ENCODE measurements at regions not wholly inside any gene's neighbourhood (a gene's known extent, or its start where the extent isn't known, plus 50 kb on each side); places are given as distances from the start of the nearest gene placed in this dataset.
"Not testable (repeated sequence)": the region's sequence is repeated elsewhere in the genome, so short reads cannot be mapped to it uniquely, and the experiment has no call there.

GRCh38 chr7:93704217-93704616 lies 129.7 kb upstream of the CALCR start:
- Histone ChIP-seq H3K36me3 (ENCODE audit: insufficient read depth, low read length) (no peaks in the 10 kb centered on the region), H3K9me3 (ENCODE audit: control insufficient read depth in 1 of 2, low read length in 2 of 2) (no peaks in the 10 kb centered on the region), H3K4me1 (ENCODE audit: insufficient read depth, low read length) (no peaks in the 10 kb centered on the region), H3K27me3 (ENCODE audit: insufficient read depth, low read length) (no peaks in the 10 kb centered on the region), H3K4me3 (ENCODE audit: low read length in 2 of 2) (no peak overlapping the region), H3K27ac (ENCODE audit: low read depth, low read length) (no peak overlapping the region)
- POLR2A ChIA-PET (ENCODE audit: partially characterized antibody): no interaction called here
- Mint-ChIP-seq H3K27ac (no peak overlapping the region), H3K9me3 (peaks cover 0 to 3% (median 0%) of the 10 kb centered on the region in 8 donors), H3K27me3 (no peaks in the 10 kb centered on the region), H3K36me3 (no peaks in the 10 kb centered on the region), H3K4me3 (no peak overlapping the region), H3K4me1 (no peaks in the 10 kb centered on the region)
- DNase-seq: no peak
- intact Hi-C loops (cut with micrococcal nuclease): no loop called here
- CTCF ChIA-PET (ENCODE audit: partially characterized antibody): no interaction called here

DNA sequence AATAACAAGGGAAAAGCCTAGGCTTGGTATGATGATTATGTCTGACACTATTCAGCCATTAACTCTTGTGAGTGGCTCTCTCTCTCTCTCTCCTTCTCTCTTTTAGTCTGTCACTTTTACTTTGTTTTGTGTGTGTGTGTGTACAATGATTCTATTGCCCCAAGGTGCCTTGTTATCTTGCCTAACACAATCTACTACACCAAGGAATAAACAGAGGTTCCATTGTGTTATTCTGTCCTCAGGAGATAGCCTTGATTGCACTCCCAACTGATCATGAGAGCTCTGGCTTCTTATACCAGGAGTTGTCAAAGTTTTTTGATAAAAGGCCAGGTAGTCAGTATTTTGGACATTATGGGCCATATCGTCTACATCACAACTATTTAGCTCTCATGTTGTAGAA lies 123.4 kb upstream of the CALCR start:
- no peaks in the 10 kb centered on the region for H3K9me3 ChIP-seq (ENCODE audit: control insufficient read depth in 1 of 2, low read length in 2 of 2)
- Mint-ChIP-seq H3K36me3 (no peaks in the 10 kb centered on the region), H3K27ac (no peak overlapping the region), H3K4me1 (no peaks in the 10 kb centered on the region), H3K27me3 (no peaks in the 10 kb centered on the region), H3K9me3 (peaks cover 0 to 1% (median 0%) of the 10 kb centered on the region in 8 donors), H3K4me3 (no peak overlapping the region)
- H3K4me3 ChIP-seq (ENCODE audit: low read length in 2 of 2): no peak overlapping the region
- DNase-seq: no peak
- H3K4me1 ChIP-seq (ENCODE audit: insufficient read depth, low read length): no peaks in the 10 kb centered on the region
- H3K36me3 ChIP-seq (ENCODE audit: insufficient read depth, low read length): no peaks in the 10 kb centered on the region
- intact Hi-C loops (cut with micrococcal nuclease): no loop called here
- no peak overlapping the region for H3K27ac ChIP-seq (ENCODE audit: low read depth, low read length)
- CTCF ChIA-PET (ENCODE audit: partially characterized antibody): no interaction called here
- H3K27me3 ChIP-seq (ENCODE audit: insufficient read depth, low read length): no peaks in the 10 kb centered on the region
- POLR2A ChIA-PET (ENCODE audit: partially characterized antibody): no interaction called here

DNA sequence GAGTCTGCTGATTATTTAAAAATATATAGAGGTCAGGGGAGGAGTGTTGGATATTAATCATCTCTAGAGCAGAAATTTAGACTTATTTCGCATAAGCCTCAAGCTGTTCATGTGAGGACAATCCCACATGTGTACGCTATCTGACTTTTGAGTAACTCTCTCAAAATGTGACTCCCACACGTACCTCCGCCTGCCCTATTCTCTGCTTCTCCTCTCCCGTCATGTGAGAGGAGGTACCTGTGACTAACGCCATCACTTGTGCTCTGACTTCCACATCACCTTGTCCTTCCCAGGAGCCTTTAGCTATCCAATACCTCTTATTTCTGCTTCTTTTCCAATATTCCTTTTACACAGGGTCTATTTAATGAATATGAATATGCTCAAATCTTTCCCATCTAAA lies 119.3 kb upstream of the CALCR start:
- Histone ChIP-seq H3K9me3 (ENCODE audit: control insufficient read depth in 1 of 2, low read length in 2 of 2) (no peaks in the 10 kb centered on the region), H3K4me3 (ENCODE audit: low read length in 2 of 2) (no peak overlapping the region), H3K27me3 (ENCODE audit: insufficient read depth, low read length) (no peaks in the 10 kb centered on the region), H3K27ac (ENCODE audit: low read depth, low read length) (no peak overlapping the region), H3K36me3 (ENCODE audit: insufficient read depth, low read length) (no peaks in the 10 kb centered on the region), H3K4me1 (ENCODE audit: insufficient read depth, low read length) (no peaks in the 10 kb centered on the region)
- no peak for DNase-seq
- no peaks in the 10 kb centered on the region for H3K36me3 Mint-ChIP-seq
- CTCF ChIA-PET (ENCODE audit: partially characterized antibody): no interaction called here
- no peaks in the 10 kb centered on the region for H3K27me3 Mint-ChIP-seq
- no peak overlapping the region for H3K27ac Mint-ChIP-seq
- H3K9me3 Mint-ChIP-seq: no peaks in the 10 kb centered on the region
- no peak overlapping the region for H3K4me3 Mint-ChIP-seq
- intact Hi-C loops (cut with micrococcal nuclease): no loop called here
- H3K4me1 Mint-ChIP-seq: no peaks in the 10 kb centered on the region
- POLR2A ChIA-PET (ENCODE audit: partially characterized antibody): no interaction called here

DNA sequence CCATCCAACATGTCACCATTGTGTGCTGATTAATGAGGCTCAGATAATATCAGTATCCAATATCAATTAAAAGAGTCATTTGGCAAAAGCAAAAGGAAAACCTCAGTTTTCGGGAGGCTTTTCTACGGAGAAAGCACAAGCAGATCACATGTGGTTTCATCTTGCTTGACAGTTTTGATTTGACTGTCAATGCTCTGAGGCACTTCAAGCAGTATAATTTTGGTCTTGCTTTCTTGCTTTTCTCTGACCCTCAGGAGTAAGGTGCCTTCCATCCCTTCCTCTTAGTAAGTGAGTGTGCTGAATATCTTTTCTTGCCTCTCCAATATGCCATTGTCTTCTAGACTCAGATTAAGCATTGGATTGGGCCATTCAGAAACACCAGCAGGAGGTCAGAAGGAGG lies 115.5 kb upstream of the CALCR start:
- Histone ChIP-seq H3K27me3 (ENCODE audit: insufficient read depth, low read length) (no peaks in the 10 kb centered on the region), H3K9me3 (ENCODE audit: control insufficient read depth in 1 of 2, low read length in 2 of 2) (no peaks in the 10 kb centered on the region), H3K36me3 (ENCODE audit: insufficient read depth, low read length) (no peaks in the 10 kb centered on the region), H3K4me1 (ENCODE audit: insufficient read depth, low read length) (no peaks in the 10 kb centered on the region), H3K4me3 (ENCODE audit: low read length in 2 of 2) (no peak overlapping the region), H3K27ac (ENCODE audit: low read depth, low read length) (no peak overlapping the region)
- DNase-seq: no peak
- Mint-ChIP-seq H3K4me3 (no peak overlapping the region), H3K4me1 (no peaks in the 10 kb centered on the region), H3K9me3 (no peaks in the 10 kb centered on the region), H3K27me3 (no peaks in the 10 kb centered on the region), H3K27ac (no peak overlapping the region), H3K36me3 (no peaks in the 10 kb centered on the region)
- intact Hi-C loops (cut with micrococcal nuclease): no loop called here
- POLR2A ChIA-PET (ENCODE audit: partially characterized antibody): no interaction called here
- CTCF ChIA-PET (ENCODE audit: partially characterized antibody): no interaction called here

DNA sequence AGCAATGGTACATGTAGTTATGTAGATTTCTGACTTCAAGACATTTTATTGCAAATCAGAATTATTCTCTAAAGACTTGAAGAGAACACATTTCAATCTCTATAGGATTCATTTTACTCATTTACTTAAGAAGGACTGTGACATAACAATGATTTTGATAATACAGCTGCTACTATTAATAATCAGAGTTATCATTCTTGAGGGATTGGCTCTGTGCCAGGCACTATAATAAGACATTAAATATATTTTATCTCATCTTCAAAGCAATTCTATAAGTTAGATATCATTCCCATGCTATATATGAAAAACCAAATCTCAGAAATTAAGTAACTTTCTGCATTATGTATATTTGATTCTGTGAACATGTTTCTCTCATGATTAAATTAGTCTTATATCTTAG lies 103.7 kb upstream of the CALCR start:
- CTCF ChIA-PET (ENCODE audit: partially characterized antibody): no interaction called here
- H3K27ac Mint-ChIP-seq: no peak overlapping the region

GRCh38 chr7:93663561-93664299 lies 89.2 kb upstream of the CALCR start:
- Mint-ChIP-seq H3K27ac (no peak overlapping the region), H3K27me3 (no peaks in the 10 kb centered on the region), H3K9me3 (peaks cover 0 to 6% (median 4%) of the 10 kb centered on the region in 8 donors), H3K4me1 (no peaks in the 10 kb centered on the region), H3K4me3 (no peak overlapping the region), H3K36me3 (no peaks in the 10 kb centered on the region)
- Histone ChIP-seq H3K27me3 (ENCODE audit: insufficient read depth, low read length) (no peaks in the 10 kb centered on the region), H3K4me3 (ENCODE audit: low read length in 2 of 2) (no peak overlapping the region), H3K4me1 (ENCODE audit: insufficient read depth, low read length) (no peaks in the 10 kb centered on the region), H3K9me3 (ENCODE audit: control insufficient read depth in 1 of 2, low read length in 2 of 2) (no peaks in the 10 kb centered on the region), H3K27ac (ENCODE audit: low read depth, low read length) (no peak overlapping the region), H3K36me3 (ENCODE audit: insufficient read depth, low read length) (no peaks in the 10 kb centered on the region)
- intact Hi-C loops (cut with micrococcal nuclease): no loop called here
- DNase-seq: no peak
- CTCF ChIA-PET (ENCODE audit: partially characterized antibody): no interaction called here
- POLR2A ChIA-PET (ENCODE audit: partially characterized antibody): no interaction called here

More for the DNA sequence above, 103.7 kb upstream of the CALCR start:
- Mint-ChIP-seq H3K4me1 (no peaks in the 10 kb centered on the region), H3K4me3 (no peak overlapping the region), H3K27me3 (no peaks in the 10 kb centered on the region), H3K9me3 (peaks cover 0 to 6% (median 0%) of the 10 kb centered on the region in 8 donors), H3K36me3 (no peaks in the 10 kb centered on the region)
- no peak for DNase-seq
- Histone ChIP-seq H3K36me3 (ENCODE audit: insufficient read depth, low read length) (no peaks in the 10 kb centered on the region), H3K27me3 (ENCODE audit: insufficient read depth, low read length) (no peaks in the 10 kb centered on the region), H3K27ac (ENCODE audit: low read depth, low read length) (no peak overlapping the region), H3K9me3 (ENCODE audit: control insufficient read depth in 1 of 2, low read length in 2 of 2) (no peaks in the 10 kb centered on the region), H3K4me1 (ENCODE audit: insufficient read depth, low read length) (no peaks in the 10 kb centered on the region), H3K4me3 (ENCODE audit: low read length in 2 of 2) (no peak overlapping the region)
- POLR2A ChIA-PET (ENCODE audit: partially characterized antibody): no interaction called here
- intact Hi-C loops (cut with micrococcal nuclease): no loop called here

DNA sequence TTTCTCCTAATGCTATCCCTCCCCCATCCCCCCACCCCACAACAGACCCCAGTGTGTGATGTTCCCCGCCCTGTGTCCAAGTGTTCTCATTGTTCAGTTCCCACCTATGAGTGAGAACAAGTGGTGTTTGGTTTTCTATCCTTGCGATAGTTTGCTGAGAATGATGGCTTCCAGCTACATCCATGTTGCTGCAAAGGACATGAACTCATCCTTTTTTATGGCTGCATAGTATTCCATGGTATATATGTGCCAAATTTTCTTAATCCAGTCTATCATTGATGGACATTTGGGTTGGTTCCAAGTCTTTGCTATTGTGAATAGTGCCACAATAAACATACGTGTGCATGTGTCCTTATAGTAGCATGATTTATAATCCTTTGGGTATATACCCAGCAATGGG lies 83.6 kb upstream of the CALCR start:
- H3K36me3 ChIP-seq (ENCODE audit: insufficient read depth, low read length); H3K27me3 Mint-ChIP-seq; H3K4me3 Mint-ChIP-seq; DNase-seq; intact Hi-C loops (cut with micrococcal nuclease); H3K27me3 ChIP-seq (ENCODE audit: insufficient read depth, low read length); H3K27ac Mint-ChIP-seq; CTCF ChIA-PET (ENCODE audit: partially characterized antibody); H3K4me1 Mint-ChIP-seq; H3K4me3 ChIP-seq (ENCODE audit: low read length in 2 of 2); H3K27ac ChIP-seq (ENCODE audit: low read depth, low read length); H3K36me3 Mint-ChIP-seq; H3K4me1 ChIP-seq (ENCODE audit: insufficient read depth, low read length); H3K9me3 ChIP-seq (ENCODE audit: control insufficient read depth in 1 of 2, low read length in 2 of 2); H3K9me3 Mint-ChIP-seq; POLR2A ChIA-PET (ENCODE audit: partially characterized antibody): not testable (repeated sequence)
